NCI-H2227 (cell line): ENCODE measurements at regions not wholly inside any gene's neighbourhood (a gene's known extent, or its start where the extent isn't known, plus 50 kb on each side); places are given as distances from the start of the nearest gene placed in this dataset.

Experiments
- DNase-seq: peaks from one replicate; lab custom pipeline; 2025; ENCODE audit not compliant: unreplicated experiment; lab: John Stamatoyannopoulos, UW

GRCh38 chr5:2178071-2178477 is 295.3 kb upstream of the IRX4 start:
- no peak for DNase-seq

GRCh38 chr5:2177244-2177643 is 294.5 kb upstream of the IRX4 start:
- no peak for DNase-seq

GRCh38 chr5:2176581-2176980 is 293.9 kb upstream of the IRX4 start:
- DNase-seq = no peak

GRCh38 chr5:2175842-2176404 is 293.2 kb upstream of the IRX4 start:
- DNase-seq = no peak

- no peak for DNase-seq
These were observed 292.3 kb upstream of the IRX4 start for GRCh38 chr5:2175041-2175440.

GRCh38 chr5:2174538-2174937 is 291.8 kb upstream of the IRX4 start:
- no peak for DNase-seq

- DNase-seq = no peak
These were observed 290.6 kb upstream of the IRX4 start for GRCh38 chr5:2173151-2173834.

GRCh38 chr5:2172471-2172870 is 289.7 kb upstream of the IRX4 start:
- no peak for DNase-seq

- DNase-seq = no peak
These were observed 288.0 kb upstream of the IRX4 start for GRCh38 chr5:2170761-2171160.

GRCh38 chr5:2169850-2170760 is 287.4 kb upstream of the IRX4 start:
- DNase-seq = peak; percentile 19

- no peak for DNase-seq
These were observed 286.7 kb upstream of the IRX4 start for GRCh38 chr5:2169430-2169808.

- no peak for DNase-seq
These were observed 286.1 kb upstream of the IRX4 start for GRCh38 chr5:2168601-2169429.

- no peak for DNase-seq
These were observed 284.9 kb upstream of the IRX4 start for GRCh38 chr5:2167671-2168070.

- no peak for DNase-seq
These were observed 284.3 kb upstream of the IRX4 start for GRCh38 chr5:2166979-2167377.

- no peak for DNase-seq
These were observed 283.7 kb upstream of the IRX4 start for GRCh38 chr5:2166306-2166978.

- DNase-seq = no peak
These were observed 283.0 kb upstream of the IRX4 start for GRCh38 chr5:2165615-2166305.

GRCh38 chr5:2165203-2165602 is 282.5 kb upstream of the IRX4 start:
- no peak for DNase-seq

GRCh38 chr5:2164586-2164985 is 281.9 kb upstream of the IRX4 start:
- no peak for DNase-seq

- no peak for DNase-seq
These were observed 281.3 kb upstream of the IRX4 start for GRCh38 chr5:2163940-2164490.
